Psoas muscle (tissue), 7 donors: ENCODE measurements at regions not wholly inside any gene's neighbourhood (a gene's known extent, or its start where the extent isn't known, plus 50 kb on each side); places are given as distances from the start of the nearest gene placed in this dataset.

Experiments used
- ATAC-seq, 4 donors: fragments of 200-7000 bp; cut with Tn5 transposase; one replicate each; pipeline ENCODE4 v1.9.1; 2020; ENCODE audit warnings: moderate library complexity in 3 of 4, mild to moderate bottlenecking in 2 of 4
- DNase-seq, 2 donors: peaks; one replicate each; pipeline ENCODE4 v3.0.0-alpha.2; 2020
- H3K27ac ChIP-seq: fragments of 200-600 bp; one replicate; pipeline ENCODE4 v1.8.0; 2022
- H3K27me3 ChIP-seq, 3 donors: fragments of 200-600 bp in 1 of 3; one replicate each; pipeline versions ENCODE4 v1.6.1 to v1.8.0; 2013 to 2022; ENCODE audit warnings: low read length in 2 of 3, mild to moderate bottlenecking in 2 of 3, moderate library complexity in 1 of 3; ENCODE audit not compliant: insufficient read depth in 3 of 3
- H3K36me3 ChIP-seq, 2 donors: fragments of 200-600 bp in 1 of 2; one replicate each; pipeline versions ENCODE4 v1.6.1 to v1.8.0; 2013 to 2022; ENCODE audit warnings: low read depth in 1 of 2, mild to moderate bottlenecking in 1 of 2, moderate library complexity in 1 of 2; ENCODE audit not compliant: insufficient read depth in 1 of 2
- H3K4me1 ChIP-seq: fragments of 200-600 bp; one replicate; pipeline ENCODE4 v1.8.0; 2022
- H3K4me3 ChIP-seq: fragments of 200-600 bp; one replicate; pipeline ENCODE4 v1.8.0; 2022; ENCODE audit warnings: mild to moderate bottlenecking
- H3K9me3 ChIP-seq: fragments of 200-600 bp; one replicate; pipeline ENCODE4 v1.8.0; 2022
- WGBS, 3 donors: extraction: QIAGEN DNeasy Blood & Tissue Kit; methylation state at CpG; one replicate each; pipeline versions ENCODE4 v1.1.6 to v1.1.7; 2013; 5-methylcytosine and 5-hydroxymethylcytosine counted together
- intact Hi-C, 2 donors: fragments of 100-400 bp; cut with DNase I; formaldehyde crosslinking; loops; one replicate each; pipeline versions ENCODE4 v1.11.0 to v1.14.2; 2022
- TF ChIP-seq, protein P1 (sequence below): fragments of 200-600 bp; IDR thresholded peaks from one replicate; pipeline ENCODE4 v1.8.0; 2022; ENCODE audit warnings: antibody characterized with exemption
- donor health status: healthy with polysubstance abuse.
- donor health status: DM: no; HTN: no; CAD: no; lungs with moderate emphysema.
- donor health status: Bipolar disorder and iron deficiency.
- donor health status: healthy.
- donor health status: DM: yes; HTN: yes; CAD: no.
- donor health status: DM: no; HTN: no; CAD: no.
- donor health status: DM: yes; HTN: yes; CAD: no.

DNA sequence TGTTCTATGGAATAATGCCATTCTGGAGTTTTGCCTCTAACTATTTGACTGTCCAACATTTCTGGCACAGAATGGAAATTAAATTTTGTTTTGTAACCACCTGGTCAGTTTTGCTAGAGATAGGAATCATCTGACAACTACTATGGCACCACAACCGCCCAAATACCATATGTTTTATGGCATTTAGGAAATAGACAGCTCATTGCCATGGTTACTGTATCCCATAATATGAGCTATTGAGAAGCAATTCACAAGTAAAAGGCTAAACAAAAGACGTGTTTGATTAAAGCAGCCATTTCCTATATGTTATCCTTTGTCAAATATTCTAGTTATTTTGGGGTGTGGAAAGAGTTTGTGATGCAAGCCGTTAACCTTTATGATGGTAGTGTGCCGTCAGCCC lies 1105.3 kb upstream of the LCORL start:
- Histone ChIP-seq H3K27me3 (no peaks in the 10 kb centered on the region), H3K4me1 (no peaks in the 10 kb centered on the region), H3K4me3 (no peak overlapping the region), H3K9me3 (no peaks in the 10 kb centered on the region), H3K27ac (no peak overlapping the region), H3K36me3 (no peaks in the 10 kb centered on the region)
- intact Hi-C loops = no loop called here
- 74 to 79% (median 79%) methylated on average over 4 of the region's 4 CpGs for WGBS, 3 donors
- TF ChIP-seq, protein P1, sequence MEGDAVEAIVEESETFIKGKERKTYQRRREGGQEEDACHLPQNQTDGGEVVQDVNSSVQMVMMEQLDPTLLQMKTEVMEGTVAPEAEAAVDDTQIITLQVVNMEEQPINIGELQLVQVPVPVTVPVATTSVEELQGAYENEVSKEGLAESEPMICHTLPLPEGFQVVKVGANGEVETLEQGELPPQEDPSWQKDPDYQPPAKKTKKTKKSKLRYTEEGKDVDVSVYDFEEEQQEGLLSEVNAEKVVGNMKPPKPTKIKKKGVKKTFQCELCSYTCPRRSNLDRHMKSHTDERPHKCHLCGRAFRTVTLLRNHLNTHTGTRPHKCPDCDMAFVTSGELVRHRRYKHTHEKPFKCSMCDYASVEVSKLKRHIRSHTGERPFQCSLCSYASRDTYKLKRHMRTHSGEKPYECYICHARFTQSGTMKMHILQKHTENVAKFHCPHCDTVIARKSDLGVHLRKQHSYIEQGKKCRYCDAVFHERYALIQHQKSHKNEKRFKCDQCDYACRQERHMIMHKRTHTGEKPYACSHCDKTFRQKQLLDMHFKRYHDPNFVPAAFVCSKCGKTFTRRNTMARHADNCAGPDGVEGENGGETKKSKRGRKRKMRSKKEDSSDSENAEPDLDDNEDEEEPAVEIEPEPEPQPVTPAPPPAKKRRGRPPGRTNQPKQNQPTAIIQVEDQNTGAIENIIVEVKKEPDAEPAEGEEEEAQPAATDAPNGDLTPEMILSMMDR = no peak
- ATAC-seq (no peak), DNase-seq (no peak)

DNA sequence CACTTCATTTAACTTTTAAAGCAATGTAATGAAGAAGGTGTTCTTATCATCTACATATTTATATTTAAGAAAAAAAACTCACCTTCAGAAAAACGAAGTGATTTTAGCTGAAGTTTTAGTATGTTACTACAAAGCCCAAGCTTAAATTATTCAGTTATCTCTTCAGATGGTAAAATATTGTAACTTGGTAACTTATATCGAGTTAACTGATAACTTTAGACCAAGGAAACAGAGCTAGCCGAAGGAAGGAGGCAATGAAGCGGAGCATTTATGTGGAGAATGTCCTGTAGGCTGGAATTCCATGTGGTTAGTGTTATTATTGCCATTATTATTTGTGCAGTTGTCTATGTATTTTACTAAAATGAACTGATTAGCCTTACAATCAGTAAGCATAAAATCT lies 1102.1 kb upstream of the LCORL start:
- DNase-seq = no peak
- intact Hi-C loops = no loop called here
- TF ChIP-seq, protein P1 = no peak

DNA sequence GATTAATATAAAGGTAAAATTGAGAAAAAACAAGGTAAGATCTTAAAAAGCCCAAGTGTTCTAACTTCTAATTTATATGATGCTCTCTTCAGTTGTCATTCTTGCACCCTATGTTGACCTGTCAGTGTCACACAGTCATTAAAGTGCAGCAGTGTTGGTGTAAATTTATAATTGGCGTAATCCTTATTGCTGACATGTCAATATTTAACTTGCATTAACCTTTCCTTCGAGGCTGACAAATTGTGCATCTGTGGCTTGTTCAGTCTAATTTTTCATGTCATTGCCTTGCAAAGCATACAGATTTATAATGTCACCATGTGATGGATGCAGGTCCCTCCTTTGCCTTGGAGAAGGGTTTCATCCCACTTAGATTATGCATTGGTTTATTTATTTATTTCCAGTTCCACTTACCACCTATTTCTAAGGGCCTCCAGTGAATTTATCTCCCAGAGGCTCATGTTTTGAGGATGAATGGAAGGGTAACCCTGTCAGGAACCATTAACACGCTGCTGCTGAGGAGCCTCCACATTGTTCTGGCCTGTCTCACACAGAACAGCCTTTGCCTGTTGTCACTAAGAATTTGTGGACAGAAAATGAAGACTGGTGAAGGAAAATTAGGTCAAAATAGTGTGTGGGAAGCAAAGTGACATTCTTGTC lies 1098.5 kb upstream of the LCORL start:
- H3K4me3 ChIP-seq = no peak overlapping the region
- H3K36me3 ChIP-seq = no peaks in the 10 kb centered on the region
- WGBS, 3 donors = 68 to 70% (median 70%) methylated on average over 3 of the region's 3 CpGs
- H3K27me3 ChIP-seq = no peaks in the 10 kb centered on the region
- TF ChIP-seq, protein P1 = no peak
- no peaks in the 10 kb centered on the region for H3K4me1 ChIP-seq
- intact Hi-C loops = no loop called here
- no peak for DNase-seq
- H3K27ac ChIP-seq = no peak overlapping the region
- H3K9me3 ChIP-seq = no peaks in the 10 kb centered on the region
- ATAC-seq = no peak

More for the DNA sequence above, 1102.1 kb upstream of the LCORL start:
- ATAC-seq = no peak
- 74 to 81% (median 75%) methylated on average over 4 of the region's 4 CpGs for WGBS, 3 donors
- Histone ChIP-seq H3K4me3 (no peak overlapping the region), H3K27ac (no peak overlapping the region), H3K27me3 (no peaks in the 10 kb centered on the region), H3K9me3 (no peaks in the 10 kb centered on the region), H3K36me3 (no peaks in the 10 kb centered on the region), H3K4me1 (no peaks in the 10 kb centered on the region)

DNA sequence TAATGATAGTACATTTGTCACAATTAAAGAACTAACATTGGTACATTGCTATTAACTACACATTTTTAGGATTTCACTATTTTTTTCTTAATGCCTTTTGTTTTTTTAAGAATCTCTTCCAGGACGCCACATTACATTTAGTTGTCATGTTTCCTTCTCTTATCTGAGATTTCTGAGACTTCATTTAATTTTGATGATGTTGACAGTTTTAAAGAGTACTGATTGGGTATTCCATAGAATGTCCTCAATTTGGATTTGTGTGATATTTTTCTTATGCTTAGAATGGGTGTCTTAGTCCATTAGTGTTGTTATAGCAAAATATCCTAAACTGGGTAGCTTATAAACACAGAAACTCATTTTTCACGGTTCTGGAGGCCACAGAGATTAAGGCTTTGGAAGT lies 1095.5 kb upstream of the LCORL start:
- H3K9me3 ChIP-seq = no peaks in the 10 kb centered on the region
- no peak overlapping the region for H3K27ac ChIP-seq
- H3K36me3 ChIP-seq = no peaks in the 10 kb centered on the region
- WGBS, 3 donors = 51 to 66% (median 55%) methylated on average over 2 of the region's 2 CpGs
- ATAC-seq (no peak), DNase-seq (no peak)
- TF ChIP-seq, protein P1 = no peak
- no peaks in the 10 kb centered on the region for H3K4me1 ChIP-seq
- no peak overlapping the region for H3K4me3 ChIP-seq
- intact Hi-C loops = no loop called here
- no peaks in the 10 kb centered on the region for H3K27me3 ChIP-seq

DNA sequence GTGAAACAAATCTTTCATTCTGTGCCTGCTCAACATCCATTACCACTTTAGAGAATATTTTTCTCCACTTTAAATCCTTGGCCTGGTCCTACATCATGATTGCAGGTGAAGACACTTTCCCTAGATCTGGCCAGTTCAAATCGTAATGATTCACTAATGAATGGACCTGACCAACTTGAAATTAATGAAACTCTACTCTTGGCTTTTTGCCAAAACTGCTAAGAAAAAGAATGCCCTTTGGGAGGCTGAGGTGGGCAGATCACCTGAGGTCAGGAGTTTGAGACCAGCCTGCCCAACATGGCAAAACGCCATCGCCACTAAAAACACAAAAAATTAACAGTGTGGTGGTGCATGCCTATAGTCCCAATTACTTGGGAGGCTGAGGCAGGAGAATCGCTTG lies 1082.6 kb upstream of the LCORL start:
- no peak overlapping the region for H3K27ac ChIP-seq
- no peaks in the 10 kb centered on the region for H3K36me3 ChIP-seq
- H3K4me1 ChIP-seq = no peaks in the 10 kb centered on the region
- WGBS, 3 donors = 85 to 87% (median 86%) methylated on average over 4 of the region's 4 CpGs
- no peak for ATAC-seq
- TF ChIP-seq, protein P1 = no peak
- no peaks in the 10 kb centered on the region for H3K9me3 ChIP-seq
- intact Hi-C loops = no loop called here
- no peaks in the 10 kb centered on the region for H3K27me3 ChIP-seq
- DNase-seq = no peak
- no peak overlapping the region for H3K4me3 ChIP-seq
